ENCODE measurements at regions not wholly inside any gene's neighbourhood (a gene's known extent, or its start where the extent isn't known, plus 50 kb on each side); places are given as distances from the start of the nearest gene placed in this dataset.

DNA sequence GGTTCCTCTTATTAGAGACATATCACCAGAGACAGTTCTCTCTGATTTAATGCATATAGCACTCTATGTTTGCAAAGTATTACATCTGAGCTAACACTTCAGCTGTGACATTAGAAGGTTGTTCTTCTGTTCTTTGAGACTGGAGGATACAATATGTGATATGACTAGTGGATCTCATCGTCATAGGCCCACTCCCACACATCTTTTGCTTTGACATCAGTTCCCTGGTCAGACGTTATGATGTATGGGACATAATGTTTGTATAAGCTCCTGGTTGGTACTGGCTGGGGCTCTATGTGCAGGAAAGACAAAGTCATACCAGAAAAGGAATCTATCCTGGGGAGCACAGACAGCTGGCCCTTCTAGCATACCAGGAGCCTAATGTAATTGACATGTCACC is 57.7 kb upstream of the MAML3 start:
- no peak for DNase-seq

GRCh38 chr4:140211161-140211560 is 57.2 kb upstream of the MAML3 start:
- no peak for DNase-seq

GRCh38 chr4:140208921-140209320 is 54.9 kb upstream of the MAML3 start:
- no peak for DNase-seq
